HG02852 (cell line): ENCODE measurements at regions not wholly inside any gene's neighbourhood (a gene's known extent, or its start where the extent isn't known, plus 50 kb on each side); places are given as distances from the start of the nearest gene placed in this dataset.
"Not testable (repeated sequence)": the region's sequence is repeated elsewhere in the genome, so short reads cannot be mapped to it uniquely, and the experiment has no call there.

Source experiments
- ATAC-seq: cut with Tn5 transposase; IDR thresholded peaks from one replicate; pipeline ENCODE4 v1.9.1; 2021; ENCODE audit warnings: mild to moderate bottlenecking, moderate library complexity; ENCODE audit not compliant: unreplicated experiment

GRCh38 chr12:68984796-68985573 is 52.0 kb upstream of the CPM start:
- ATAC-seq: no peak

- not testable (repeated sequence) for ATAC-seq
Measured at GRCh38 chr12:68997526-68997925, 64.6 kb upstream of the CPM start.

GRCh38 chr12:68998041-68998440 is 65.1 kb upstream of the CPM start:
- ATAC-seq: no peak

DNA sequence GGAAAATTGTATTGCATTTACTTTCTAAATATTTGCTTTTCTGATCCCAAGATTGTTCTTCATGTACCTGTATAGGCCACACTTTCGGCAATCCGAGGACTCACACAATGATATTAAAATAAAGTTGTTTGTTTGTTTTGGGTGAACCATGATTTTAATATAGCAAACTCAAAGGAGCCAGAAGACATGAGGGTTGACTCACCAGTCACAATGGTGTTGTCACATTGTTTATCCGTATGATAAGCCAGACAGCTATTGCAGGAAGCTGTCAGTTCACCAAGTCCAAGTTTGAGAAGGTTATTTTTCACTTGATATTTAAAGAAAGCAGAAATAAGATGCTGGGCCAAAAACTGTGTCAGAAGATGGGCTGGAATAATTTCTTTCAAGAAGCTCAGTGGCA is 67.1 kb upstream of the CPM start:
- ATAC-seq: no peak

GRCh38 chr12:69000540-69001243 is 67.7 kb upstream of the CPM start:
- no peak for ATAC-seq

- no peak for ATAC-seq
Measured at GRCh38 chr12:69001251-69001650, 68.3 kb upstream of the CPM start.

DNA sequence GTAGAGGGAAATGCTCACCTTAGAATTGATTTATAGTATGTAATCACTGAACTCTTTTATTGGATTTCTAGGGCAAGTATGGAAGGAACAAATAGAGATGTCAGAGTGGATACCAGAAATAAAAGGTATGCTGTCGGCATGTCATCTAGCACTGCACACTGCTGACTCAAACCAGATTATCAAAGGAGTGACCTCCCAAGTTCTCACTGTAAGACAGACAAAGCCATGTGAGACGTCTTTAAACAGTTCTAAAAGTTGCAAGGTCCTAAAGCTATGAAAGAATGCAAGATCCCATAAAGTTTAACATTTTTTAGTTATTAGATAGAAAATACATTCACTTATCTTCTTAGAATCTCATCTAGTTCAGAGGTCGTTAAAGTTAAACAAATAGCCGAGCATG is 70.0 kb upstream of the CPM start:
- ATAC-seq: no peak

DNA sequence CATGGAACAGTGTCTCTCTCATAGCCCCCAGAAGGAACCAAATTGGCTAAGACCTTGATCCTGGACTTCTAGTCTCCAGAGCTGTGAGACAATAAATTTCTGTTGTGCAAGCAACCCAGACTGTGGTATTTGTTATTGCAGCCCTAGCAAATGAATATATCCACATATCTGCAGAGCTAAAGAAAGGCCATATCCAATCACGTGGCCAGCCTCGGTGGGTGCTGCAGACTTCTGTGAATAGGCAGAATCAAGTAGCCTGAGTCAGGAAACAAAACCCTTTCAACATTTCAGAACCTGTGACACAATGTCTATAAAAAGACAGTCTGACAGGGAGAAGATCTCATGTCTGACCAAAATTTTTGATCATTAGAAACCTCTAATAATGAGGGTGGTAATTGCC is 71.0 kb upstream of the CPM start:
- no peak for ATAC-seq

GRCh38 chr12:69007101-69007854 is 74.3 kb upstream of the CPM start:
- no peak for ATAC-seq

DNA sequence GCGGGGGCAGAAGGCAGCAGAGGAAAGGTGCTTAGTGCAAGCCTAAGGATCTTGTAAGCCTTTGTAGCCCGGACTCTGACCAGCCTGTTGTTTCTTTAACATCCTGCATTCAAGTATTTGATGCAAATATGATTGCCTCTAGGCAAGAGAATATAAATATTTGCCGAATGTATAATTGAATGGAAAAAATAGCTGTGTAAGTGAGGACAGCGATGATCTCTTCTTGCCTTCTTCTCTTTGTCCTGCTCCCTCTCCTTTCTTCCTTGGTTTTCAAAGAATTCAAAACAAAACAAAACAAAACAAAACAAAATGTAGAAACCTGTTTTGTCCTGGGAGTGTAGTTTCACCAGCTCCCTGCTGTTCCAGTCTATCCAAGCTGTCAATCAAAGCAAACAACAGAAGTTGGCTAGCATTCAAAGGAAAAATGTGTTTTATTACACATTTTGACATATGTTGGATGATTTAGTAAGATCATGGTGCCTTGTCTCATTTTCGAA is 74.9 kb upstream of the CPM start:
- no peak for ATAC-seq

GRCh38 chr12:69008520-69008919 is 75.5 kb upstream of the CPM start:
- ATAC-seq: no peak

DNA sequence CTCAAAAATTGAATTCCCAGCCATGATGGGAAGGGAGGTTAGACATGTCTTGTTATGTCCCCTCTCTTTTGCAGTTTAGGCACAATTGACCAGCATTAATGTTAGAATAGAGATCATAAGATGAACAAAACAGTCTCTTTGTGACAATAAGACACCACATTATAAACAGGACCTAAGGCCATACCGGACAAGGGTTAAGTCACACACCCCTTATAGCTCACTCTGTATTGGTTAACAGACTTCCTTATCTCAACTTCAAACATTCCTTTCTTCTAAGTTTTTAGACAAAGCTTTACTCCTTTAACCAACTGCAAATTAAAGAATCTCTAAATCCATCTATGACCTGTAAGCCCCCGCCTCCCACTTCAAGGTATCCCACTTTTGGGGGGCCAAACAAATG is 81.1 kb upstream of the CPM start:
- no peak for ATAC-seq

- no peak for ATAC-seq
Measured at GRCh38 chr12:69015017-69015416, 82.0 kb upstream of the CPM start.

GRCh38 chr12:69015831-69016230 is 82.9 kb upstream of the CPM start:
- ATAC-seq: no peak

DNA sequence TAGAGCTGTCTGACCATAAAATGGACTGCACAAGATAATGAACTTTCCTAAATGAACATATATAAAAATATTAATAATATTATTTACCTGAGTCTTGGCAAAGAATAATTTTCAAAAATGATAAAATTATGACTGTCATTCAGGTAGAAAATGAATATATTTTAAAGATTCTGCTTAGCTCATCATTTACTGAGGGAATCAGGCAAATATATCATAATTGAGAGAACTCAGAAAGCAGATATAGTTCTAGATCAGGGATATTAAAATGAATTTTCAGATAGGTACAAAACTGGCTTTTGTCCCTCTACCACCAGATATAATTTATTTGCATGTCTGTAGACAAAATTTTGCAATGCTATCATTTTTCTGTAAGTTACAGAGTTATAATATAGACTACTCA is 86.1 kb upstream of the CPM start:
- no peak for ATAC-seq

DNA sequence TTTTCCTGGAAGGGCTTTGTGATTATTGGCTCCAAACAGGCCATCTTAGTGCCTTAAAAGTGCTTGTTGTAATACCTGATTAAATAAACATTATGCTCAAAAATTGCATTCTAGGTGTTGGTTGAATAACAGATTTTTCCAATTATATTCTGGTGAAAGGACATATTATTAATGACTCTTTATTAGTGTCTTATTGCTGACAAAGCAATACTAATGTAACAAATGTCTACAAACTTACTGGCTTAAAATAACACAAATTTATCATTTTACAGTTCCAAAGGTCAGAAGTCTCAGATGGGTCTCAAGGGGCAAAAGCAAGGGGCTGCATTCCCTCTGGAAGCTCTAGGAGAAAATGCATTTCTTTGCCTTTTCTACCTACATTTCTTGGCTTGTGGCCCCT is 86.9 kb upstream of the CPM start:
- no peak for ATAC-seq

DNA sequence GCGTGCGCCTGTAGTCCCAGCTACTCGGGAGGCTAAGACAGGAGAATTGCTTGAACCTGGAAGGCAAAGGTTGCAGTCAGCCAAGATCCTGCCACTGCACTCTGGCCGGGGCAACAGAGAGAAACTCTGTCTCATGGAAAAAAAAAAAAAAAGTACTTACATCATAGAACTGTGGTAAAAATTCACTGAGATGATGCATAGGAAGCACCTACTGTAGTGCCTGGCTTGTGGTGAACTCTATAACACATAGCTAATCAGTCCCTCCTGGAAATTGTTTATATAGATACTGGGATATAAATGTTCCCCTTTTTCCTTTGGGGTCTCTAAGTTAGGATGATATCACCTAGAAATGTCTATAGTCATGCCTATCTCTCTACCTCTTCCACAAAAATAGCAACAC is 89.7 kb upstream of the CPM start:
- ATAC-seq: no peak

- no peak for ATAC-seq
Measured at GRCh38 chr12:69023840-69024239, 90.9 kb upstream of the CPM start.

DNA sequence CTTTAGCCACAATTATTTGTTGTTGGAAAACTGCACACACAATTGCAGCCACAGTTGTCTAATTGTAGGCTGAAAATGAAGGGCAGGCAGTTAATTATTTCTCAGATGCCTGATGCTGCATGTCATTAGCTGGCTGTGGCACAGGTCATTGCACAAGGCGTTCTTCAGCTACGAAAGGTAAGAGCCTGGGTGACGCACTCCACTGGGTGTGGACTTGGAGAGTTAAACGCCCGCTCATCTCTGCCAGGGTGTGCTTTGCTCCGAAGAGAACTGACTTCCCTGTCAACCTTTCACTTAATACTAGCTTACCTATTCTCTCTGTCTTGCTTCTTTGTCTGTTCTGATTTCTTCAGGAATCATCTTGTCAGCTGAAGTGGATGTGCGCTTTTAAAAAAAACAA is 91.4 kb upstream of the CPM start:
- no peak for ATAC-seq

- ATAC-seq: no peak
Measured at GRCh38 chr12:69024907-69025306, 91.9 kb upstream of the CPM start.

DNA sequence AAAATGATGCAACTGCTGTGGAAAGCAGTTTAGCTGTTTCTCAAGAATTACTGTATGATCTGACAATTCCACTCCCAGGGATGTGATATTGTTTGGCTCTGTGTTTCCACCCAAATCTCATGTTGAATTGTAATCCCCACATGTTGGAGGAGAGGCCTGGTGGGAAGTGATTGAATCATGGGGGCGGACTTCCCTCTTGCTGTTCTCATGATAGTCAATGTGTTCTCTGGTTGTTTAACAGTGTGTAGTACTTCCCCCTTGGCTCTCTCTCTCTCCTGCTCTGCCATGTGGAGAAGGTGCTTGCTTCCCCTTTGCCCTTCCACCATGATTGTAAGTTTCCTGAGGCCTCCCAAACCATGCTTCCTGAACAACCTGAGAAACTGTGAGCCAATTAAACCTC is 93.4 kb upstream of the CPM start:
- no peak for ATAC-seq

DNA sequence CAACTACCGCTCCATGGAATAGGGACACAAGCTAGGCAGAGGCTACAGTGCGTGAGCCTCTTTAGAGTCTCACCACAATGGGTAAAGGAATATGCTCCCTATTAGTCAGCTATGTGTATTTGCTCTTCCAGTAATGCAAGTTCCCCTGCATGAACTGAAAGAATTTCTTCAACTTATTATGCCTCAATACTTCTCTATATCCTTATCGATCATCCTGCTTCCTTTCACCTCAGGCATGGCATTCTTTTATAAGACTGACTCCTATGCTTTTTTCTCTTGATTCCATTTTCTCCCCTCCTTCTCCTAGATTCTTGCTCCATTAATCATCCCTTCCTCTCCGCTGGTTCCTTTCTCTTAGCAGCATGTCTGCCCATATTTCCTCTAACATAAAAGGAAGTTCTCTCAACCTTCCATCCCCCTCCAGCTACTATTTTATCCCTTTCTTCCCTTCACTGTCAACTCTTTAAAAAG is 94.5 kb upstream of the CPM start:
- ATAC-seq: no peak
